C4-2B (cell line): ENCODE measurements at regions not wholly inside any gene's neighbourhood (a gene's known extent, or its start where the extent isn't known, plus 50 kb on each side); places are given as distances from the start of the nearest gene placed in this dataset.

ENCODE experiments used
- CTCF ChIP-seq: fragments of 450-650 bp; conservative IDR thresholded peaks from 2 replicates; pipeline ENCODE4 v1.5.1; 2017; ENCODE audit warnings: mild to moderate bottlenecking
- ZFX ChIP-seq: fragments of 450-650 bp; IDR thresholded peaks from 2 replicates; pipeline ENCODE4 v1.6.1; 2017

GRCh38 chr22:47299211-47299862, 536.9 kb downstream of the TBC1D22A start:
- TF ChIP-seq CTCF (no peak), ZFX (no peak)
